ENCODE measurements at regions not wholly inside any gene's neighbourhood (a gene's known extent, or its start where the extent isn't known, plus 50 kb on each side); places are given as distances from the start of the nearest gene placed in this dataset.

- Histone ChIP-seq H3K27me3 (ENCODE audit: control insufficient read depth in 3 of 3, insufficient read depth in 3 of 3, low read depth in 1 of 3, low read length in 3 of 3) (no peaks in the 10 kb centered on the region), H2BK15ac (ENCODE audit: low read length) (no peak overlapping the region), H2AK5ac (ENCODE audit: low read depth, low read length) (no peak overlapping the region), H3K36me3 (replicated peaks in 1 of 2; ENCODE audit: control insufficient read depth in 2 of 2, insufficient read depth in 2 of 2, low read length in 2 of 2) (no peaks in the 10 kb centered on the region), H4K91ac (ENCODE audit: low read depth, low read length, poor library complexity) (no peak overlapping the region), H3K14ac (ENCODE audit: low read length) (no peak overlapping the region), H3K4ac (ENCODE audit: low read length) (no peak overlapping the region), H2AFZ (ENCODE audit: low read length) (no peak overlapping the region), H4K8ac (ENCODE audit: low read depth, low read length) (no peak overlapping the region), H3K27ac (replicated peaks; ENCODE audit: low read length) (no peak overlapping the region), H3K18ac (ENCODE audit: low read length) (no peak overlapping the region), H3K9me3 (replicated peaks in 1 of 2; ENCODE audit: control insufficient read depth in 2 of 2, insufficient read depth in 1 of 2, low read depth in 1 of 2, low read length in 2 of 2) (no peaks in the 10 kb centered on the region), H2BK5ac (ENCODE audit: low read length) (no peak overlapping the region), H3K4me2 (ENCODE audit: insufficient read depth, low read length, poor library complexity, severe bottlenecking) (no peak overlapping the region), H3K23ac (ENCODE audit: low read depth, low read length, poor library complexity) (no peak overlapping the region), H2BK12ac (ENCODE audit: low read length) (no peak overlapping the region), H3K9ac (ENCODE audit: low read depth, low read length, poor library complexity) (no peak overlapping the region), H3K79me1 (ENCODE audit: low read depth, low read length) (no peaks in the 10 kb centered on the region), H3K4me1 (ENCODE audit: control insufficient read depth in 2 of 2, insufficient read depth in 1 of 2, low read depth in 1 of 2, low read length in 2 of 2) (peaks cover 10 to 28% of the 10 kb centered on the region in 2 donors), H3K4me3 (ENCODE audit: low read length in 2 of 2) (no peak overlapping the region), H2BK120ac (ENCODE audit: low read depth, low read length) (no peak overlapping the region)
- WGBS, 2 donors (ENCODE audit: extremely low coverage in 2 of 2, insufficient read length in 2 of 2, insufficient replicate concordance in 1 of 2), result 100% methylated on average over 1 of the region's 3 CpGs; no CpG with 5 or more reads in 1 of the 2 donors
- DNase-seq (ENCODE audit: low spot score), result no peak
Observed at GRCh38 chr3:150253622-150254021, 154.5 kb upstream of the TSC22D2 start.

DNA sequence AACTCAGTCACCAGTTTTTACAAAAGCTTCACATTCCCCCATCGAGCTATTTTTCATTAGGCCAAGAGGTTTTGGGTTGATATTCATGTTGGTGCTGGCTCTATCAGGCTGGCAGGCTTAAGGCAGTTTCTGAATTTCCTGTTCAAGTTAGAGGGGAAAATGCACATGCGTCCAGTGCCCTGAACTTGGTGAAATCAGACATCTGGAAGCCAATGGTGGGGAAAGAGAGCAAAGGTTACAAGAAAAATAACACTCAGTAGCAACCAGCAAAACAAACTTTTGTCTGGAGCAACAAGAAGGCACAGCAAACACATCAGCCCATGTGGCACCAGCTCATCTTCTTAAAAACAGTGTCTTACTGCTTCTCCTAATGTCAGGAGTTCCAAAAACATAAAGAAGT lies 155.6 kb upstream of the TSC22D2 start:
- H2BK12ac ChIP-seq (ENCODE audit: low read length), result no peak overlapping the region
- no peak overlapping the region for H2AK5ac ChIP-seq (ENCODE audit: low read depth, low read length)
- peak overlapping the region; percentile 42 for H2AFZ ChIP-seq (ENCODE audit: low read length)
- H3K18ac ChIP-seq (ENCODE audit: low read length), result no peak overlapping the region
- H3K4me1 ChIP-seq (ENCODE audit: control insufficient read depth in 2 of 2, insufficient read depth in 1 of 2, low read depth in 1 of 2, low read length in 2 of 2), result peaks cover 10 to 35% of the 10 kb centered on the region in 2 donors
- H3K4me3 ChIP-seq (ENCODE audit: low read length in 2 of 2), result no peak overlapping the region
- H3K9me3 ChIP-seq (replicated peaks in 1 of 2; ENCODE audit: control insufficient read depth in 2 of 2, insufficient read depth in 1 of 2, low read depth in 1 of 2, low read length in 2 of 2), result no peaks in the 10 kb centered on the region
- H3K9ac ChIP-seq (ENCODE audit: low read depth, low read length, poor library complexity), result no peak overlapping the region
- no peaks in the 10 kb centered on the region for H3K36me3 ChIP-seq (replicated peaks in 1 of 2; ENCODE audit: control insufficient read depth in 2 of 2, insufficient read depth in 2 of 2, low read length in 2 of 2)
- no peak overlapping the region for H3K27ac ChIP-seq (replicated peaks; ENCODE audit: low read length)
- H3K4me2 ChIP-seq (ENCODE audit: insufficient read depth, low read length, poor library complexity, severe bottlenecking), result no peak overlapping the region
- no peak for DNase-seq (ENCODE audit: low spot score)
- no peak overlapping the region for H4K91ac ChIP-seq (ENCODE audit: low read depth, low read length, poor library complexity)
- H4K8ac ChIP-seq (ENCODE audit: low read depth, low read length), result no peak overlapping the region
- H2BK120ac ChIP-seq (ENCODE audit: low read depth, low read length), result no peak overlapping the region
- no CpG with 5 or more reads among the region's 2 CpGs for WGBS, 2 donors (ENCODE audit: extremely low coverage in 2 of 2, insufficient read length in 2 of 2, insufficient replicate concordance in 1 of 2)
- H2BK15ac ChIP-seq (ENCODE audit: low read length), result no peak overlapping the region
- no peaks in the 10 kb centered on the region for H3K27me3 ChIP-seq (ENCODE audit: control insufficient read depth in 3 of 3, insufficient read depth in 3 of 3, low read depth in 1 of 3, low read length in 3 of 3)
- H3K14ac ChIP-seq (ENCODE audit: low read length), result no peak overlapping the region
- no peak overlapping the region for H3K23ac ChIP-seq (ENCODE audit: low read depth, low read length, poor library complexity)
- no peak overlapping the region for H2BK5ac ChIP-seq (ENCODE audit: low read length)
- no peak overlapping the region for H3K4ac ChIP-seq (ENCODE audit: low read length)
- H3K79me1 ChIP-seq (ENCODE audit: low read depth, low read length), result no peaks in the 10 kb centered on the region

GRCh38 chr3:150251187-150252062 lies 156.7 kb upstream of the TSC22D2 start:
- Histone ChIP-seq H3K4me3 (ENCODE audit: low read length in 2 of 2) (no peak overlapping the region), H4K91ac (ENCODE audit: low read depth, low read length, poor library complexity) (no peak overlapping the region), H3K23ac (ENCODE audit: low read depth, low read length, poor library complexity) (no peak overlapping the region), H3K9me3 (replicated peaks in 1 of 2; ENCODE audit: control insufficient read depth in 2 of 2, insufficient read depth in 1 of 2, low read depth in 1 of 2, low read length in 2 of 2) (no peaks in the 10 kb centered on the region), H3K4me1 (ENCODE audit: control insufficient read depth in 2 of 2, insufficient read depth in 1 of 2, low read depth in 1 of 2, low read length in 2 of 2) (peaks cover 10 to 35% of the 10 kb centered on the region in 2 donors), H3K18ac (ENCODE audit: low read length) (peak overlapping the region; percentile 82), H4K8ac (ENCODE audit: low read depth, low read length) (no peak overlapping the region), H3K14ac (ENCODE audit: low read length) (no peak overlapping the region), H3K36me3 (replicated peaks in 1 of 2; ENCODE audit: control insufficient read depth in 2 of 2, insufficient read depth in 2 of 2, low read length in 2 of 2) (no peaks in the 10 kb centered on the region), H3K4ac (ENCODE audit: low read length) (no peak overlapping the region), H2BK5ac (ENCODE audit: low read length) (no peak overlapping the region), H2BK120ac (ENCODE audit: low read depth, low read length) (peak overlapping the region; percentile 35), H2AK5ac (ENCODE audit: low read depth, low read length) (peak overlapping the region; percentile 56), H3K27me3 (ENCODE audit: control insufficient read depth in 3 of 3, insufficient read depth in 3 of 3, low read depth in 1 of 3, low read length in 3 of 3) (no peaks in the 10 kb centered on the region), H3K4me2 (ENCODE audit: insufficient read depth, low read length, poor library complexity, severe bottlenecking) (no peak overlapping the region), H2BK12ac (ENCODE audit: low read length) (no peak overlapping the region), H3K9ac (ENCODE audit: low read depth, low read length, poor library complexity) (peak overlapping the region; percentile 10), H2BK15ac (ENCODE audit: low read length) (no peak overlapping the region), H3K27ac (replicated peaks; ENCODE audit: low read length) (no peak overlapping the region), H2AFZ (ENCODE audit: low read length) (peak overlapping the region; percentile 5), H3K79me1 (ENCODE audit: low read depth, low read length) (no peaks in the 10 kb centered on the region)
- no peak for DNase-seq (ENCODE audit: low spot score)
- no CpG with 5 or more reads among the region's 5 CpGs for WGBS, 2 donors (ENCODE audit: extremely low coverage in 2 of 2, insufficient read length in 2 of 2, insufficient replicate concordance in 1 of 2)

DNA sequence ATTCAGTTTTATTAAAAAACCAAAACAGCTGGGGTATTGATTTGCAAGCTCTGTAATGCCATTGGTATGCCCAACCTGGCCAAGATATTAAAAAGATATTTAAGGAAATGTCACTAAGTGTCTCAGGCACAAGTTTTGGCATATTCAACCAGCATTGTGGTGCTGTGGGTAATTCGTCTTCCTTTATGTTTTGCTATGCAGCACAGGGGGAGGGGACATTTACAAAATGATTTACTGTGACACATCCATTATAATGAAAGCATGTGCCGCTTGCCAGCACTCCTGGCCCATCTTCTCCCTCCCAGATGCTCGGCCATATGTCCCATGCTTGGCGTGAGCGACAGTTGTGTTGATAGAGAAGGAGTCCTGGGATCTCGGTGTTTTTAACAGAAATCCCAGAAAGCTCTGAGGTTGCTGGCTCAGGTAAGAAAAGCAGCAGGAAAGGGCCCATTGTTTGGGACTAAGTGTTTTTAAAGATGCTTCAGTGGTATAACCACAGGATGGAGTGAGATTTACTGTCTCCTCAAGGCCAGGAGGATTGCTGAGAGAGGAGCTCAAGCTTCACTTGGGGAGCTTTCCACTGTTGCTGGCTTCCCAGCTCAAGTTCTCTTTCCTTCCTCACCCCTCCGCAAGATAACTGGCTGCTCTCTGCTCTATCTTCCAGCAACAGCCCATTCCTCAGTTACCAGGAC lies 158.2 kb upstream of the TSC22D2 start:
- H4K91ac ChIP-seq (ENCODE audit: low read depth, low read length, poor library complexity), result no peak overlapping the region
- H3K36me3 ChIP-seq (replicated peaks in 1 of 2; ENCODE audit: control insufficient read depth in 2 of 2, insufficient read depth in 2 of 2, low read length in 2 of 2), result no peaks in the 10 kb centered on the region
- no peak overlapping the region for H3K9ac ChIP-seq (ENCODE audit: low read depth, low read length, poor library complexity)
- H4K8ac ChIP-seq (ENCODE audit: low read depth, low read length), result no peak overlapping the region
- H3K9me3 ChIP-seq (replicated peaks in 1 of 2; ENCODE audit: control insufficient read depth in 2 of 2, insufficient read depth in 1 of 2, low read depth in 1 of 2, low read length in 2 of 2), result no peaks in the 10 kb centered on the region
- peak overlapping the region; percentile 80 for H2AFZ ChIP-seq (ENCODE audit: low read length)
- no CpG with 5 or more reads among the region's 7 CpGs for whole genome bisulfite sequencing, 2 donors (ENCODE audit: extremely low coverage in 2 of 2, insufficient read length in 2 of 2, insufficient replicate concordance in 1 of 2)
- H3K4me1 ChIP-seq (ENCODE audit: control insufficient read depth in 2 of 2, insufficient read depth in 1 of 2, low read depth in 1 of 2, low read length in 2 of 2), result peaks cover 6 to 28% of the 10 kb centered on the region in 2 donors
- H2BK5ac ChIP-seq (ENCODE audit: low read length), result no peak overlapping the region
- no peak overlapping the region for H2BK15ac ChIP-seq (ENCODE audit: low read length)
- no peak overlapping the region for H3K4me2 ChIP-seq (ENCODE audit: insufficient read depth, low read length, poor library complexity, severe bottlenecking)
- H3K27me3 ChIP-seq (ENCODE audit: control insufficient read depth in 3 of 3, insufficient read depth in 3 of 3, low read depth in 1 of 3, low read length in 3 of 3), result no peaks in the 10 kb centered on the region
- H2BK12ac ChIP-seq (ENCODE audit: low read length), result no peak overlapping the region
- no peak overlapping the region for H3K23ac ChIP-seq (ENCODE audit: low read depth, low read length, poor library complexity)
- no peak overlapping the region for H3K18ac ChIP-seq (ENCODE audit: low read length)
- no peak for DNase-seq (ENCODE audit: low spot score)
- H3K4me3 ChIP-seq (ENCODE audit: low read length in 2 of 2), result no peak overlapping the region
- no peak overlapping the region for H2AK5ac ChIP-seq (ENCODE audit: low read depth, low read length)
- H3K79me1 ChIP-seq (ENCODE audit: low read depth, low read length), result no peaks in the 10 kb centered on the region
- no peak overlapping the region for H2BK120ac ChIP-seq (ENCODE audit: low read depth, low read length)
- no peak overlapping the region for H3K4ac ChIP-seq (ENCODE audit: low read length)
- H3K27ac ChIP-seq (replicated peaks; ENCODE audit: low read length), result no peak overlapping the region
- H3K14ac ChIP-seq (ENCODE audit: low read length), result no peak overlapping the region
